ENCODE measurements at regions not wholly inside any gene's neighbourhood (a gene's known extent, or its start where the extent isn't known, plus 50 kb on each side); places are given as distances from the start of the nearest gene placed in this dataset.

GRCh38 chr15:100703032-100703578 lies 100.7 kb downstream of the ASB7 start:
- DNase-seq (ENCODE audit: low read depth in 2 of 2) = peak in 1 of 2 experiments; percentile 24

- no peak for DNase-seq (ENCODE audit: low read depth in 2 of 2)
Measured at GRCh38 chr15:100703671-100704070, 101.3 kb downstream of the ASB7 start.

- DNase-seq (ENCODE audit: low read depth in 2 of 2) = no peak
Measured at GRCh38 chr15:100704281-100705055, 102.1 kb downstream of the ASB7 start.

- DNase-seq (ENCODE audit: low read depth in 2 of 2) = no peak
Measured at GRCh38 chr15:100705065-100705464, 102.7 kb downstream of the ASB7 start.

GRCh38 chr15:100705841-100706240 lies 103.5 kb downstream of the ASB7 start:
- no peak for DNase-seq (ENCODE audit: low read depth in 2 of 2)

GRCh38 chr15:100707229-100707628 lies 104.8 kb downstream of the ASB7 start:
- no peak for DNase-seq (ENCODE audit: low read depth in 2 of 2)

GRCh38 chr15:100708916-100709315 lies 106.5 kb downstream of the ASB7 start:
- DNase-seq (ENCODE audit: low read depth in 2 of 2) = no peak

- DNase-seq (ENCODE audit: low read depth in 2 of 2) = no peak
Measured at GRCh38 chr15:100710222-100710621, 107.8 kb downstream of the ASB7 start.

GRCh38 chr15:100710744-100711515 lies 108.5 kb downstream of the ASB7 start:
- no peak for DNase-seq (ENCODE audit: low read depth in 2 of 2)

- DNase-seq (ENCODE audit: low read depth in 2 of 2) = no peak
Measured at GRCh38 chr15:100711516-100712021, 109.2 kb downstream of the ASB7 start.

GRCh38 chr15:100712226-100712625 lies 109.8 kb downstream of the ASB7 start:
- DNase-seq (ENCODE audit: low read depth in 2 of 2) = no peak

- DNase-seq (ENCODE audit: low read depth in 2 of 2) = no peak
Measured at GRCh38 chr15:100713163-100713867, 110.9 kb downstream of the ASB7 start.

GRCh38 chr15:100714034-100714748 lies 111.8 kb downstream of the ASB7 start:
- DNase-seq (ENCODE audit: low read depth in 2 of 2) = no peak

GRCh38 chr15:100714749-100715342 lies 112.5 kb downstream of the ASB7 start:
- DNase-seq (ENCODE audit: low read depth in 2 of 2) = no peak

- no peak for DNase-seq (ENCODE audit: low read depth in 2 of 2)
Measured at GRCh38 chr15:100715571-100716455, 113.4 kb downstream of the ASB7 start.

GRCh38 chr15:100716456-100717085 lies 114.2 kb downstream of the ASB7 start:
- no peak for DNase-seq (ENCODE audit: low read depth in 2 of 2)

GRCh38 chr15:100717596-100717995 lies 115.2 kb downstream of the ASB7 start:
- DNase-seq (ENCODE audit: low read depth in 2 of 2) = no peak

- no peak for DNase-seq (ENCODE audit: low read depth in 2 of 2)
Measured at GRCh38 chr15:100718075-100718980, 115.9 kb downstream of the ASB7 start.

Data from stimulated activated CD4-positive, alpha-beta T cell treated with anti-CD3 and anti-CD28 coated beads, Interleukin-12 subunit alpha, Interleukin-12 subunit beta, amount 100 ng/mL, for 24 hours (primary cell).